GF-D8 (cell line): ENCODE measurements at regions not wholly inside any gene's neighbourhood (a gene's known extent, or its start where the extent isn't known, plus 50 kb on each side); places are given as distances from the start of the nearest gene placed in this dataset.
"Not testable (repeated sequence)": the region's sequence is repeated elsewhere in the genome, so short reads cannot be mapped to it uniquely, and the experiment has no call there.

Experiments
- DNase-seq: peaks from one replicate; lab custom pipeline; 2025; lab: John Stamatoyannopoulos, UW

DNA sequence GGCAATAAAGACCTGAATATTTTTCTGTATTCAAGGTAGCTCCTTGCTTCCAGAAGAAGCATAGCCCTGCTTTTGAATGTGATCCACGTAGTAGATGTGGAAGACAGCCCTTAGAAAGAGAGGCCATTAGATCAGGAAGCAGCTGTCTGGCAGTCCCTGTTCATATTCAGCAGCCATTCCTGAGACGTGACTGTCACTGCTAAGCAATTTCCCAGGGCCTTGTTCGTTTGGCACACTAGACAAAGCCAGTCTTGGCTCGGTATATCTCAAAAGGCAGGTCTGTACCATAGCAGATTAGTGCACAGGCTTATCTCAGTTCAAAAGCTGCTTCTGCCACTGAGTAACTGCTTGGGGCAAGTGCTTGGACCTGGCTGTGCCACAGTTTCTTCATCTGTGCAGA lies 287.8 kb upstream of the MCTP2 start:
- no peak for DNase-seq

- DNase-seq = no peak
Measured at GRCh38 chr15:93942269-93942694, 289.1 kb upstream of the MCTP2 start.

DNA sequence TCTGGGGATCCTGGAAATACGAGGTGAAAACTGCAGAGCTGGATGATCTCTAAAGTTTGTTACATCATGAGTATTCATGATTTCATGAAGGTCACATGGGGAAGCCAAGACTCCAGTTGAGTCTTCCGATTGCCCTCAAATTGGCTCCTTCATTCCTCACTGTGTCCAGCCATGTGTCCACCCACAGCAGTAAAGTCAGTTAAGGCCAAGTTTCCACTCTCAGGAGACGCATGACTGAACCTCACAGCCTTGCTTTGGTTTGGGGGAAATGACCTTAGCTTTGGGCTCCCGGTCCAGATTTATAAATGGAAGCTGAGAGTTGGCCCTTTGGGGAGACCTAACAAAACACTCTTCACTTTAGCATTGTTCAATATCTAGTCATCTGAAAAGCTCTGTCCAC lies 289.7 kb upstream of the MCTP2 start:
- DNase-seq = no peak

- DNase-seq = no peak
Measured at GRCh38 chr15:93940226-93940625, 291.1 kb upstream of the MCTP2 start.

DNA sequence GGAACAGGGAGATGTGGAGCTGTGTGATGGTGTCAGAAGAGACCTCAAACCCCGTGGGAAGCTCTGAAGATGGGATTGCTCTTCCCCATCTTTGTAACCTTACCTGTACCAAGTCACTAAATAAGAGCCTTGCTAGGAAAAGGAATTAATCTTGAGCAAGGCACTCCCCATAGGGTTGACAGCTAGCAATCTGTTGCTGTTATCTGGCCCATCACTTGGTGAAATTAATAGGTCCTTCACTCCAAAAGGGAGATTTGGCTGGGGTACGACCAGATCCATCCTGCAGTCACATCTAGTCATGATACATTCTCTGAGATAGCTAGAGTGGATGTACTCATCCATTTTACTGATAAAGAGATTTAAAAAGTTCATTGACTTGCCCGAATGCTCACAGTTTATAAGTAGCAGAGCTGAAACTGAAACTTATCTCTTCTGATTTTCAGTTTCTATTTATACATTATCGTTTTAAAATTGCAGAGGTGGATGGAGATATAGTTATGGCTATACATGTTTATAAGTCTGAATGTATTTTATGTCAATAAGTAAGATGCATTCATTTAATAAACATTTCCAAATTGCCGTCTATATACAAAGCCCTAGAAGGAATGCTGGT lies 299.1 kb upstream of the MCTP2 start:
- no peak for DNase-seq

DNA sequence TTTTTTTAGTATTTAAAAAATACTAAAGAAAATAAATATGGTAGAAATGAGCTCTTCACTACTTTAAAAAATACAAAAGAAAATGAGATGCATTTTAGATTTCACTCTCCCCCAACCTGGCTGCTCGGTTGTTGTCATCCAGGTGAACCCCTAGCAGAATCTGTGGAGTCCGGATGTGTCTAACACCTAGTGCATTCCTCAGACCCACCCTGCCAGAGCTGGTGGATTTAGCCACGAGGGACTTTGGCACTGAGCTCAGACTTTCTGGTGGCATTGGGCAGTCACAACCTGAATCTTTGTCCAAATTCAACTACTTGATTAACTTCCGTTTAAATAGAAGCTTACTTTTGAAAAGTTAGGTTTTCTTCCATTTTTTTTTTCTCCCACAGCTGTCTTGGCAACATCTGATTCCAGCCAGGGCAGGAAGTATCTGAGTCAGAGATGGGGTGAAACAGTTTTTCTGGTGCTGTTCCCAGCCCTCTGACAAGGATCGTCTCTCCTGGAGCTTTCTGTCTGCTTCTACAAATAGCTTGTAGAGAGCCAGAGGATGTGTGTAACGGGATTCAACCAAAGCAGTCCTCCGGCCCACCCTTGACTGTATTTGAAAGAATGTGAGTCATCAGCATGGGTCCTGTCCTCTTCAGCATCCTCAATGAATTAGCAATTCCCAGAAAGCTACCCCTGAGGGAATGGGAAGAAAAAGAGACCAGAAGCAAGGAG lies 301.8 kb upstream of the MCTP2 start:
- no peak for DNase-seq

DNA sequence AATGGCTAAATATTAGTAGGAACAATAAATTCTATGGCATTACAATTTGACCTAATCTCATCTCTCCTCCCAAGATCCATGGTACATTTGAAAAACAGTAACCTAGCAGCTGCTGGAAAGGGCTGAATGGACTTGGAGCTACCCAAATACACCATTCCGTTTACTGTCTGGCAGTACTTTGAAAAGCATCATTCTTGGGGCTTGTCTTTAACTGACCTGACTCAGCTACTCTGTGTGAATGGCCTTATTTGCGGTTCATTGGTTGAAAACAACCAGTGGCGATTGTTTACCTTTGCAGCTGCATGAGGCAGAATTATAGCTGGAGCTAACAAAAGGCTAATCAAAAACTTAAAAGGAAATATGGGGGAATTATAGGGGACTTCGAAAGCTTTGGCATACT lies 311.2 kb upstream of the MCTP2 start:
- no peak for DNase-seq

DNA sequence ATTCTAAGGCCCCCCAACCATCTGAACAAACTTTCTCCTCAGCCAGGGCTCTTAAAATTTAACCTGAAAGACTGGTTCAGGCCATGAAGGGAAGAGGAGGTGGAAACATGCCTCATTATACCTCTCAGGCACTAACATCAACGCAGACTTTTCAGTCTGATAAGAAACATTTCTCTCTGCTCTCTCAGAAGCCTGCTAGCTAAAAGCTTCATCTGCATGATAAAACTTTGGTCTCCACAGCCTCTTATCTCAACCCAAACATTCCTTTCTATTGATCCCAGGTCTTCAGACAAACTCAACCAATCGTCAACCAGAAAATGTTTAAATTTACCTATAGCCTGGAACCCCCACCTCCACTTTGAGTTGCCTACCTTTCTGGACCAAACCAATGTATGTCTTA lies 312.6 kb upstream of the MCTP2 start:
- not testable (repeated sequence) for DNase-seq

DNA sequence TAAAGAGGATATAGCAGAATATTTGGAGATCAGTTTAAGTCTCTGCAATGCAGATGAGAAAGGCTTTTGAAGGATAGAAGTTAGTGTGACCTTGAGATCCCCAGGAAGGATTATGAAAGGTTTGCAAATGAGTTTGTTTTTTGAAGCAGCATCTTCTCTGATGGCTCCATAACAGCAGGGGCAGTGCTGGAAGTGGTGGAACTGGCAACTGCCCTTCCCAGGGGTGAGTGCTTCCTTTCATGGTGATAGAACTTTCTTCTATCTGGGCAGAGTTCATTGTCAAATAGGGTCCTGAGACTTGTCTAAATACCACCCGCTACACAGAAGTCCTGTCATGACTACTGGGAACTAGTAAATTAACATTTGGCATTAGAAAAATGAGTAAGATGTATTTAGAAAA lies 314.2 kb upstream of the MCTP2 start:
- no peak for DNase-seq

DNA sequence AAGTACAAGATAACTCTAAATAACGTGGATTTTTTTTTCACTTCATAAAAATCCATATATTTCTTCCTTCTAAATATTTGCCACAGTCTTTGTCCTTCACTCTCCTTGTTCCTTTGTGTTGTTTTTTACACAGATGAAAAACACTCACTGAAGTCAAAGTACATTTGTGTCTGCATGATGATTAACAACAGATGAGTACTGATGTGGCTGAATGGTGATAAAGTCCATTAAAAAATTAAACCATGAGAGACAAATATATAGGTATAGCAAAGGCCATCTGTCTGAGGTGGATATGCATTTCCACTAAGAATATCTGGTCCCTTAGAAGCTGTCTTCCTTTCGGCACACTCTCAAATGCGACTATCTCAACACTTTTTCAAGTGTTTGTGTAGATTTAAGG lies 317.5 kb upstream of the MCTP2 start:
- DNase-seq = no peak

DNA sequence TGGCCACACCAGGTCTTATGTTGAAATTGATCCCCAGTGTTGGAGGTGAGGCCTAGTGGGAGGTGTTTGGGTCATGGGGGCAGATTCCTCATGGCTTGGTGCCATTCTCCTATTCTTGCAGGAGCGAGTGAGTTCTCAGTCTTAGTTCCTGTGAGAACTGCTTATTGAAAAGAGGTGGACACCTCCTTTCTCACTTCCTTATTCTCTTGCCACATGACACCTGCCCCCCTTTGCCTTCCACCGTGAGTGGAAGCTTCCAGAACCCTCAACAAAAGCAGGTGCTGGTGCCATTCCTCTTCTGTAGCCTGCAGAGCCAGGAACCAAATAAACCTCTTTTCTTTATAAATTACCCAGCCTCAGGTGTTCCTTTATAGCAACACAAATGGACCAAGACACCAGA lies 318.1 kb upstream of the MCTP2 start:
- no peak for DNase-seq

DNA sequence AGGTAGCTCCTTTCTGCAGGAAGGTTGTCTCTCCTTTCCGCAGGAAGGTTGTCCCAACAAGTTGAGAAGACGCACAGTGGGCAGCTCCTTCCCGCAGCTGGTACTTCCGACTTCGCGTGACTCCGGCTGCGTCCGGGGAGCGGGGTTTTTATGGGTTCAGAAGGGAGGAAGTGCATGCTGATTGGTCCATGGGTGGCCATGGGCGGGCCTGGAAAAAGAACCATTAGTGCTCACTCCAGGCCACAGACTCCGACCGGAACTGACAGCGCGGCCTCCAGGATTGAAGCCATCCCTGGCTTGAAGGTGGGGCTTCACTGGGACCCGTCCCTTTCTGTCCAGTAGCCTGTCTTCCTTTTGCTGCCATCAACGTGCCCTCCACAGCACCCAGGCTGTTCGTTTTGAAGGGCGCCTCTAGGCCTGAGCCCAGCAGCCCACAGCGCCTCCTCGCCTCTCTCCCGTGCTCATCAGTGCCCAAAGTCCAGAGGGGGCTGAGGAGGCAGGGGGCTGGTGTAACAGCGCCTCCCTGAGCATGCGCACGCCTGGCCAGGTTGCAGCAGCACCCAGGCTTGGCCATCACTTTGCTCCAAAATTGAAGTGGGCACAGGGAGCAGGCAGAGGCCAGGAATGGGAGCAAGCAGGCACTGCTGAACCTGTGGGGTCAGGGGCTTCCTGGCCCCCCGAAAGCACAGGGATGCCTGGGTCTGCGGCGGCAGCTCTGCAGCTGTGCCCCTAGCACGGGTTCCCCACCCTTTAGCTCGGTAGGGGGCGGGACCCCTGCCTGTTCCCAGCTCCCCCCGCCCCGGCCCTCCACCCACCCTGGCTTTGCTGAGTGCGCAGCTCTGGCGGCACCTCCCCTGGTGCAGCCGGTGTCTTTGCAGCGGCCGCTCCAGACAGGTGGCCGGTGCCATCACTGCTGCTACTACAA lies 330.6 kb upstream of the MCTP2 start:
- DNase-seq = no peak

DNA sequence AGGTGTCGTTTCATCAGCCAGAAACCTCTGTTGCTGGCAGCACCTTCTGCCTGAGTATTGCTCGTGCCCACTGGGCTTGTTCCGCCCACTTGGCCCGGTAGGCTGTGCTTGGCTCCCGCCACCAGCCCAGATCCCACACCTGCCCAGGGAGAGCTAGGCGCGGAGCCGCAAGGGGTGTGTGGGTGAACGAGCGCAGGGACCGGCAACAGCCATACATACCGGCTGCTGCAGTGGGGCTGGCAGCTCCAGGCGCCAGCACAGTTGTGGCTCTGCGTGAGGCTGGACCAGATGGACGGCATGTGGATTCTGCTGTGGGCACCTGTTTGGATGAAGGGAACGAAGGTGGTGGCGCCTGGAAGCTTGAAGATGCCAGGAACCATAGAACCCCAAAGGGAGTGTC lies 331.5 kb upstream of the MCTP2 start:
- DNase-seq = no peak

DNA sequence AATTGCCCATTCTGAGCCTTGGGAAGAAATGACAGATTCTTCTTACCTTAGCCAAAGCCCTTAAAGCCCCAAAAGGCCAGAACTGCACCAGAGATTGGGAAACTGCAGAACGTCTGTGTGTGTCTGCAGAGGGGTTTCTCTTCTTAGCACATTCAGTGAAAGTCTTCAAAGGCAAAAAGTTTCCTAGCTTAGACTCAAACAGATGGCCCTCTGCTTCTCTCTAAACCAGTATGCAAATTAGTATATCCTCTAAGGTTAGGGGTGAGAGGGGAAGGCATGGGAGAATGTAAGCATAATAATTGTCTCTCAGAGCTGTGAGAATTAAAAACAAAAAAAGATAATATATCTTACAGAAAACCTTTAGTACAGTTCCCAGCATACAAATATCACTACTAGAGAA lies 334.0 kb upstream of the MCTP2 start:
- DNase-seq = no peak

DNA sequence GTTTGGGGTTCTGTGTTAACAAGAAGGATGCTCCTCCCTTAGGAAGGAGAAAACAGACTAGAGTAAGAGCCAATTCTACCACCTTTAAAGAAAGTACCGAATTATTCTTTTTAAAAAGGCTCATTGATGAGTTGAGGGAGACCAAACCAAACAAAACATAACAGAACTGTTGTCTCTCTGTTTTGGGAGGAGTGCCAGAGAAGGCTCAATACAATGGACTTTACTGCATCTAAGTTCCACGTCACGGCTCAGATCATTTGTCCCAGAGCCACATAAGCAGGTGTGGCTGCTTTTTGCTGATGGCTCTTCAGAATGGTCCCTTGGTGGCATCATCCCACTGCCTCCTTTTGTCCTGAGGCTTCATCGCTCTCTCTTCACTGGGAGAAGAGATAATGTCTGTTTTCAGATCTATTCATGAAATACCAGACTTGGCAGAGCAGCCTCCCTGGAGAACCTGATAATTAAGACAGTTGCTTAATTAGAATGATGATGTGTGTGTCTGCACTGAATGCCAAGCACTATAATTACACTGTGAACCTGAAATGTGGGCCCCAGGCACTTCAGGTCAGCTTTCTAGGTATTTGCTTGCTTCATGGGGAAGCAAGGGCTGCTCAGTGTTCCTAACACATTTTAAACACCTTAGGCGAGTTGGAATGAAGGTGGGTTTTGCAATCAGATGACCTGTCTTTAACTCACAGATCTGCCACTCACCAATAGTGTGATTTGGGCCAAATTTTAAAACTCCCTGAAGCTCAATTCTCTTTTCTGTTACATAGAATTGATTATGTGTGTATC lies 335.2 kb upstream of the MCTP2 start:
- DNase-seq = no peak

GRCh38 chr15:93894438-93895036 lies 336.8 kb upstream of the MCTP2 start:
- no peak for DNase-seq

DNA sequence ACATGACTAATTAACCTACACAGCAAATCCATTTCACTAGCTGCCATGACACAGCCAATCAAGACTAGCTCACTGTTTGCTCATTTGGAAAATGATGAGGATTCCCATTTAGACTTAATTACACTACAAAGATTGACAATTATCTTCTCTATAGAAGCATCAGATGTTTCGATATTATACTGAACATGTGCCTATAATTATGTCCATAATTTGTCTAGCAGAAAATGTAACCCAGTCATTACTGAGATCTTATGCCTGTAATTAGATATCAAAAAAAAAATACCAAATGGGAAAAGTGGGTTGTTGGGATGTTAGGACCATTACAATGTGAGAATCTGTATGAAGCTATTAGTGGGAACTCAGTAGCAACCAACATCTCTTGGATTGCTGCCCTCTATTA lies 344.2 kb upstream of the MCTP2 start:
- DNase-seq = no peak

DNA sequence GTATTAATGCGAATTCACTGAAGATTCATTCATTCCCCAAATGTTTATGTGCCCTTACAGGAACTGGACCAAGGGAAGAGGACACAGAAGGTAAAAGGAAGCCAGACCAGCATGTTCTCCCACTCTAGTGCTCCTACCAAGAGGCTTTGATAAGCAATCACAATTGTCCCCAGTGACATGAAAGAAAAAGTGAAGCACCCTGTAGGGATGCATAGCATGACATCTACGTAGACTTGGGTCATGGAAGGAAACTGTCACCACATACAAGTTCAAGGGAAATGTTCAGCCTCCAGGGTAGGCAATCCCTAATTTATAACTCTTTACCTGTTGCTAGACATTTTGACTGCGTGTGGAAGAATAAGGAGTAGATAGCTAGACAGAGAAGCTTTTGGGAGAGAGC lies 348.6 kb upstream of the MCTP2 start:
- no peak for DNase-seq

- DNase-seq = no peak
Measured at GRCh38 chr15:93882141-93882540, 349.2 kb upstream of the MCTP2 start.

GRCh38 chr15:93881310-93881709 lies 350.1 kb upstream of the MCTP2 start:
- DNase-seq = no peak

- no peak for DNase-seq
Measured at GRCh38 chr15:93880358-93880757, 351.0 kb upstream of the MCTP2 start.

GRCh38 chr15:93870583-93870982 lies 360.8 kb upstream of the MCTP2 start:
- no peak for DNase-seq
